Transverse colon (tissue), 4 donors: ENCODE measurements at regions not wholly inside any gene's neighbourhood (a gene's known extent, or its start where the extent isn't known, plus 50 kb on each side); places are given as distances from the start of the nearest gene placed in this dataset.

Source experiments
- POLR2AphosphoS5 ChIP-seq, 3 donors: sonication (generic); formaldehyde crosslinking; IDR thresholded peaks; one replicate each; pipeline ENCODE4 v1.6.1; 2016; ENCODE audit warnings: antibody characterized with exemption in 3 of 3
- TF ChIP-seq, protein P1 (sequence below), 5 experiments: fragments of 200-600 bp in 3 of 5; fragments of 450-650 bp in 2 of 5; sonication (generic) in 3 of 5; IDR thresholded peaks; 1 replicate in 2 of 5; 2 replicates in 3 of 5; pipeline ENCODE4 v1.5.1; 2016 to 2017; ENCODE audit warnings: antibody characterized with exemption in 5 of 5, inconsistent platforms in 3 of 5, mild to moderate bottlenecking in 2 of 5, moderate library complexity in 1 of 5

- TF ChIP-seq, protein P1, sequence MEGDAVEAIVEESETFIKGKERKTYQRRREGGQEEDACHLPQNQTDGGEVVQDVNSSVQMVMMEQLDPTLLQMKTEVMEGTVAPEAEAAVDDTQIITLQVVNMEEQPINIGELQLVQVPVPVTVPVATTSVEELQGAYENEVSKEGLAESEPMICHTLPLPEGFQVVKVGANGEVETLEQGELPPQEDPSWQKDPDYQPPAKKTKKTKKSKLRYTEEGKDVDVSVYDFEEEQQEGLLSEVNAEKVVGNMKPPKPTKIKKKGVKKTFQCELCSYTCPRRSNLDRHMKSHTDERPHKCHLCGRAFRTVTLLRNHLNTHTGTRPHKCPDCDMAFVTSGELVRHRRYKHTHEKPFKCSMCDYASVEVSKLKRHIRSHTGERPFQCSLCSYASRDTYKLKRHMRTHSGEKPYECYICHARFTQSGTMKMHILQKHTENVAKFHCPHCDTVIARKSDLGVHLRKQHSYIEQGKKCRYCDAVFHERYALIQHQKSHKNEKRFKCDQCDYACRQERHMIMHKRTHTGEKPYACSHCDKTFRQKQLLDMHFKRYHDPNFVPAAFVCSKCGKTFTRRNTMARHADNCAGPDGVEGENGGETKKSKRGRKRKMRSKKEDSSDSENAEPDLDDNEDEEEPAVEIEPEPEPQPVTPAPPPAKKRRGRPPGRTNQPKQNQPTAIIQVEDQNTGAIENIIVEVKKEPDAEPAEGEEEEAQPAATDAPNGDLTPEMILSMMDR (IDR thresholded peaks at IDR 0.05), result no peak
- no peak for TF ChIP-seq POLR2AphosphoS5 (IDR thresholded peaks at IDR 0.05)
Observed at GRCh38 chr10:65528986-65529385, 1396.8 kb upstream of the LRRTM3 start.
